BJ (cell line): ENCODE measurements at regions not wholly inside any gene's neighbourhood (a gene's known extent, or its start where the extent isn't known, plus 50 kb on each side); places are given as distances from the start of the nearest gene placed in this dataset.

Source experiments
- CTCF ChIA-PET: fragments of 350-600 bp; formaldehyde crosslinking; extraction: SDS; loops from one replicate; lab custom pipeline; 2021; ENCODE audit warnings: antibody characterized with exemption, inconsistent platforms; lab: Yijun Ruan, JAX
- POLR2A ChIA-PET: fragments of 300-600 bp; sonication (Branson Sonifier 250); formaldehyde crosslinking; extraction: SDS; loops from one replicate; lab custom pipeline; 2021; ENCODE audit warnings: antibody characterized with exemption; lab: Charles Lee
- DNase-seq: peaks from one replicate; pipeline ENCODE4 v3.0.0-alpha.2; 2011; ENCODE audit warnings: low read depth
- H3K27me3 ChIP-seq: 2 replicates; pipeline ENCODE4 v1.6.0; 2011; ENCODE audit warnings: low read length; ENCODE audit not compliant: control insufficient read depth, insufficient read depth
- H3K36me3 ChIP-seq: 2 replicates; pipeline ENCODE4 v1.5.1; 2011; ENCODE audit warnings: low read length; ENCODE audit not compliant: control insufficient read depth, insufficient read depth
- H3K4me3 ChIP-seq: 2 replicates; pipeline ENCODE4 v1.5.1; 2011; ENCODE audit warnings: low read depth, mild to moderate bottlenecking, control low read depth, low read length
- CTCF ChIP-seq: IDR thresholded peaks from 2 replicates; pipeline ENCODE4 v1.5.1; 2011; ENCODE audit warnings: low read depth, mild to moderate bottlenecking, control low read depth, inconsistent platforms, low read length, moderate library complexity; ENCODE audit not compliant: insufficient read depth

- H3K36me3 ChIP-seq = no peaks in the 10 kb centered on the region
- POLR2A ChIA-PET = no interaction called here
Observed at GRCh38 chr7:132065193-132065988, 509.0 kb upstream of the PODXL start.

GRCh38 chr7:132063800-132064199 is 507.4 kb upstream of the PODXL start:
- no peak for DNase-seq
- Histone ChIP-seq H3K36me3 (no peaks in the 10 kb centered on the region), H3K27me3 (no peaks in the 10 kb centered on the region), H3K4me3 (no peak overlapping the region)
- ChIA-PET CTCF (interaction anchor here (1.0 kb wide), 1 partner anchor 16 kb away, joined by 4 read pairs; no protein-coding TSS in a partner anchor), POLR2A (no interaction called here)
- no peak for TF ChIP-seq CTCF

More at GRCh38 chr7:132065193-132065988, 509.0 kb upstream of the PODXL start:
- Histone ChIP-seq H3K4me3 (no peak overlapping the region), H3K27me3 (no peaks in the 10 kb centered on the region)
- no peak for TF ChIP-seq CTCF
- peak; percentile 93 for DNase-seq
- CTCF ChIA-PET = no interaction called here

GRCh38 chr7:132061937-132062336 is 505.5 kb upstream of the PODXL start:
- no peak for DNase-seq
- TF ChIP-seq CTCF = no peak
- H3K27me3 ChIP-seq = no peaks in the 10 kb centered on the region
- CTCF ChIA-PET = interaction anchor here (3.7 kb wide), 1 partner anchor 13 kb away, joined by 14 read pairs; no protein-coding TSS in a partner anchor
- POLR2A ChIA-PET = no interaction called here
- no peak overlapping the region for H3K4me3 ChIP-seq
- H3K36me3 ChIP-seq = no peaks in the 10 kb centered on the region

- TF ChIP-seq CTCF = no peak
- Histone ChIP-seq H3K36me3 (no peaks in the 10 kb centered on the region), H3K27me3 (no peaks in the 10 kb centered on the region), H3K4me3 (no peak overlapping the region)
- DNase-seq = no peak
- ChIA-PET CTCF (interaction anchor here (3.7 kb wide), 1 partner anchor 11 kb away, joined by 14 read pairs; no protein-coding TSS in a partner anchor), POLR2A (no interaction called here)
Observed at GRCh38 chr7:132059141-132059540, 502.7 kb upstream of the PODXL start.

- no peaks in the 10 kb centered on the region for H3K36me3 ChIP-seq
- peaks cover 2% of the 10 kb centered on the region; the same call in 1 of the 2 replicates for H3K27me3 ChIP-seq
- CTCF ChIA-PET = interaction anchor here (0.7 to 1.7 kb wide), 3 partner anchors 10 to 196 kb away, joined by 3 to 7 read pairs (median 6); no protein-coding TSS in a partner anchor
- TF ChIP-seq CTCF = no peak
- no peak for DNase-seq
- no peak overlapping the region for H3K4me3 ChIP-seq
- POLR2A ChIA-PET = no interaction called here
Observed at GRCh38 chr7:132055336-132056120, 499.1 kb upstream of the PODXL start.
